Spinal cord (tissue), 9 donors: ENCODE measurements at regions not wholly inside any gene's neighbourhood (a gene's known extent, or its start where the extent isn't known, plus 50 kb on each side); places are given as distances from the start of the nearest gene placed in this dataset.
"Not testable (repeated sequence)": the region's sequence is repeated elsewhere in the genome, so short reads cannot be mapped to it uniquely, and the experiment has no call there.

Source experiments
- DNase-seq, 6 donors: peaks; one replicate each; pipeline versions ENCODE4 v3.0.0 to v3.0.0-alpha.2; 2013 to 2015; ENCODE audit warnings: low spot score in 6 of 6, low read depth in 4 of 6
- H3K27ac ChIP-seq: one replicate; pipeline ENCODE4 v1.5.1; 2013; ENCODE audit warnings: low read depth, low read length, control low read depth
- H3K27me3 ChIP-seq: one replicate; pipeline ENCODE4 v1.6.1; 2013; ENCODE audit warnings: low read length; ENCODE audit not compliant: control insufficient read depth, insufficient read depth
- H3K36me3 ChIP-seq: one replicate; pipeline ENCODE4 v1.6.1; 2013; ENCODE audit warnings: low read length; ENCODE audit not compliant: control insufficient read depth, insufficient read depth
- H3K4me1 ChIP-seq: one replicate; pipeline ENCODE4 v1.6.1; 2013; ENCODE audit warnings: low read length; ENCODE audit not compliant: control insufficient read depth, insufficient read depth
- H3K4me3 ChIP-seq: one replicate; pipeline ENCODE4 v1.5.1; 2013; ENCODE audit warnings: low read depth, low read length, control low read depth
- H3K9me3 ChIP-seq: one replicate; pipeline ENCODE4 v1.6.1; 2013; ENCODE audit warnings: low read length; ENCODE audit not compliant: control insufficient read depth, insufficient read depth
- WGBS: methylation state at CpG from one replicate; pipeline ENCODE4 v1.1.5; 2013; ENCODE audit warnings: missing lambda C conversion rate; ENCODE audit not compliant: insufficient coverage; 5-methylcytosine and 5-hydroxymethylcytosine counted together
- donor health status: healthy.

DNA sequence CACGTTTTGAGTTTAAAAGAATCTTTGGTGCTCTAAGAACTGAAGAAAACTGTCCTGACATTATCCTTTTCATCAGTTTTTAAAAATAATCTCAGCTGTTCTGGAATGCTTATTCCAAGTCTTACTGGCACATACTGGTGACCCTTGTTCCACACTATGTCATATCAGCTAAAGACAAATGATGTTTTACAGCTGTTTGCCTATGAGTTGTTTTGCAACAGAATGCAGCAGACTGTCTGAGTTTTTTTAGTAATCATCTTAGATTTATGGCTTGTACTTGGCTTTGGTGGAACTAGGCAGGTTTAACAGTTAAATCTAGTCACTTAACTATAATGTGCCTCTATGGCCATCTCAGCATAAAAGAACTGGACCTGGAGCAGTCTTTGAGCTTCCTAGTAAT is 91.6 kb upstream of the GRIN2B start:
- Histone ChIP-seq H3K4me3 (no peak overlapping the region), H3K27ac (no peak overlapping the region), H3K36me3 (no peaks in the 10 kb centered on the region), H3K4me1 (no peaks in the 10 kb centered on the region), H3K27me3 (no peaks in the 10 kb centered on the region), H3K9me3 (no peaks in the 10 kb centered on the region)
- no CpG with 5 or more reads among the region's 1 CpG for WGBS
- no peak for DNase-seq

DNA sequence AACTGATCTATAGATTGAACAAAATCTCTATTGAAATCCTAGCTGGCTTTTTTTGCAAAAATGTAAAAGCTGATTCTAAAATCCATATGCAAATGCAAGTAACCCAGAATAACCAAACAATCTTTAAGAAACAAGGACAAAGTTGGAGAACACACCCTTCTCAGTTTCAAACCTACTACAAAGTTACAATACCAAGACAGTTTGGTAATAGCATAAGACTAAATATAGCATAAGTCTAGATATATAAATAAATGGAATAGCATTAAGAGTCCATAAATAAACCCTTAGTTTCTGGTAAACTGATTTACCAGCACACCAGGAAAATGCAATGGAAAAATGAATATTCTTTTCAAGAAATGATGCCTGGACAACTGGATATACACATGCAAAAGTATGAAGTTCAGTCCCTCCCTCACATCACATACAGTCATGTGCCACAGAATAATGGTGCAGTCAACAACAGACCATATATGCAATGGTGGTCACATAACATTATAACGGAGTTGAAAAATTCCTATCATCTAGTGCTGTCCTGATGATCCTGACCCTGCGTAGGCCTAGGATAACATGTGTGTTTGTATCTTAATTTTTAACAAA is 94.5 kb upstream of the GRIN2B start:
- Histone ChIP-seq H3K4me1 (no peaks in the 10 kb centered on the region), H3K9me3 (no peaks in the 10 kb centered on the region), H3K36me3 (no peaks in the 10 kb centered on the region), H3K27ac (no peak overlapping the region), H3K4me3 (no peak overlapping the region), H3K27me3 (no peaks in the 10 kb centered on the region)
- WGBS: no CpG with 5 or more reads among the region's 2 CpGs
- no peak for DNase-seq

DNA sequence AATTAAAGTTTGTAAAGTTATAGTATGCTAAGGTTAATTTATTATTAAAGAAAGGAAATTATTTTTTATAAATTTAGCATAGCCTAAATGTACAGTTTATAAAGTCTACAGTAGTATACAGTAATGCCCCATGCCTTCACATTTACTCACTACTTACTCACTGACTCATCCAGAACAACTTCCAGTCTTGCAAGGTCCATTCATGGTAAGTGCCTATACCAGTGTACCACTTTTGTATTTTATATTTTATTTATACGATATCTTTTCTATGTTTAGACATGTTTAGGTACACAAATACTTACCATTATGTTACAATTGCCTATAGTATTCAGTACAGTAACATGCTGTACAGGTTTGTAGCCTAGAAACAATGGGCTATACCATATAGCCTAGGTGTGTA is 95.1 kb upstream of the GRIN2B start:
- no CpG with 5 or more reads among the region's 1 CpG for WGBS

DNA sequence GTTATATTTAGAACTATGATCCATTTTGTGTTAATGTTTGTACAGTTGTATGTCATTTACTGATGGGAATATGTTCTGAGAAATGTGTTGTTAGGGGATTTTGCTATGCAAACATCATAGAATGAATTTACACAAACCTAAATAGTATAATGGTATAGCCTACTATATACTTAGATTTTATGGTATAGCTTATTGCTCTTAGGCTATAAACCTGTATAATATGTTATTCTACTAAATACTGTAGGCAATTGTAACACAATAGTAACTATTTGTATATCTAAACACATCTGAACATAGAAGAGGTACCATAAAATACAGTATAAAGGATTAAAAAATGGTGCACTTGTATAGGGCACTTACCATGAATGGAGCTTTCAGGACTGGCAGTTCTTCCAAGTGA is 105.4 kb upstream of the GRIN2B start:
- H3K27me3 ChIP-seq: no peaks in the 10 kb centered on the region
- no peaks in the 10 kb centered on the region for H3K36me3 ChIP-seq
- no peak overlapping the region for H3K4me3 ChIP-seq
- DNase-seq: no peak
- H3K27ac ChIP-seq: no peak overlapping the region
- H3K9me3 ChIP-seq: no peaks in the 10 kb centered on the region
- no peaks in the 10 kb centered on the region for H3K4me1 ChIP-seq

More for the DNA sequence above, 95.1 kb upstream of the GRIN2B start:
- H3K36me3 ChIP-seq: no peaks in the 10 kb centered on the region
- no peaks in the 10 kb centered on the region for H3K27me3 ChIP-seq
- H3K9me3 ChIP-seq: no peaks in the 10 kb centered on the region
- H3K27ac ChIP-seq: no peak overlapping the region
- no peaks in the 10 kb centered on the region for H3K4me1 ChIP-seq
- no peak overlapping the region for H3K4me3 ChIP-seq
- no peak for DNase-seq

DNA sequence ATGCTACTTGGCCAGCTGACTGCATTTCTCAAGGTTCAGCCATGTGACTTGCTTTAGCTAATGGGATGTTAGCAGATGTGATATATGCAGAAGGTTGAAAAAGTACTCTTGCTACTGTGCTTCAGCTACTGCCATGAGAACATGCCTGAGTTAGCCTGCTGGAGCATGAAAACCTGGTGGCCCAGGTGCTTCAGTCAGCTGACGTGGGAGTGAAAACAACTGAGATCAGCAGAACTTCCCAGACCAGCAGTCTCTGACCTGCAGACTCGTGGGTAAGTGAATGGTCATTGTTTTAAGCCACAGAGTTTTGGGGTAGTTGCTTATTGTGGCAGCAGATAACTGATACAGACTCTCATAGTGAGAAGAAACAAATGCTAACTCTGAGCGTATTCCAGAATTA is 118.6 kb upstream of the GRIN2B start:
- no peak for DNase-seq
- WGBS: 100% methylated on average over 1 of the region's 3 CpGs
- H3K27me3 ChIP-seq: no peaks in the 10 kb centered on the region
- H3K4me1 ChIP-seq: no peaks in the 10 kb centered on the region
- peaks cover 3% of the 10 kb centered on the region for H3K9me3 ChIP-seq
- no peak overlapping the region for H3K27ac ChIP-seq
- H3K4me3 ChIP-seq: no peak overlapping the region
- H3K36me3 ChIP-seq: no peaks in the 10 kb centered on the region

DNA sequence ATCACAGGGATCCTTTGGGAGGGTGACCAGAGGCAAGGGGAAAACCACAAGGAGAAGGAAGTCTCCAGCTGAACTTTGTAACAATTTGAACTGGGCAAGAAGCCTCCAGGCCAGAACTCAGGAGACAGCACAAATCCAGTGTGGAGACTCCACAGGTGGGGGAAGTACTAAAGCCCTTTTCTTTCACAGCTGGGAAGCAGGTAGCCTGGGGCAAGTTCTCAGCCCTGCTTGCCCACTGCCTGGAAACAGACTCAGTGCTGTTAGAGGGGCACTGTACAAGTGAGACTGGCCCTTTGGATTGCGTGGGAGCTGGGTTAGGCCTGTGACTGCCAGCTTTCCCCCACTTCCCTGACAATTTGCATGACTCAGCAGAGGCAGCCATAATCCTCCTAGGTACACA is 120.2 kb upstream of the GRIN2B start:
- H3K4me1 ChIP-seq, H3K27ac ChIP-seq, H3K4me3 ChIP-seq, H3K27me3 ChIP-seq, H3K9me3 ChIP-seq, DNase-seq, H3K36me3 ChIP-seq: not testable (repeated sequence)
- 90% methylated on average over 1 of the region's 1 CpG for WGBS

DNA sequence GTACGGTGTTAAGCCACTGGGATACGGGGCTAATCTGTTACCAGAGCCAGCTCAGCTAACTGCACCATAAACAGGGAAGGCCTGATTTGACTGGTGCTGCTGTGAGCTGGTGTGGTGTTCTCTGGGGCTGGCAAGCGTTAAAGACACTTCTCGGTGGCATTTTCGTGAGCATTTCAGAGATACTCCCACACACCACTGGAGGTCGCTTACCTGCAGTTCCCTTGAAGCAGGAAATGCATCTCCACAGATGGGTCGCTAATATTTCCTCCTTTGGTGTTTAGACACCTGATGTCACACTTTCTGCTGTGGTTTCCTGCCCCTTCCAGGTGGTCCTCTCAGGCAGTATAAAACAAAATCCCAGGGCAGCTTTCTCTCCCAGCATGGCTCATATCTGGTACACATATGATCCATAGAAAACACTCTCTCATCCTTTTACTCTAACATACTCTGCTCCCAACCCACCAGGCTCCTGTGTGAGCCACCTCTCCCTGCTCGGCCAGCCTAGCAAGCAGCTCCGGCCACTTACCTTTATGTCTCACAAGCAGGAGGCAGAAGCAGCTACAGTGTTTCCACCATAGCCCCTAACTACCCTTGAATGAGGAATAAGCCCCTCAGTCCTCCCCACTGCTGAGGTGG is 129.9 kb upstream of the GRIN2B start:
- no peaks in the 10 kb centered on the region for H3K9me3 ChIP-seq
- DNase-seq: peak in 2 of 6 donors; percentile 6 to 39
- no peak overlapping the region for H3K4me3 ChIP-seq
- no peaks in the 10 kb centered on the region for H3K27me3 ChIP-seq
- no peak overlapping the region for H3K27ac ChIP-seq
- no peaks in the 10 kb centered on the region for H3K36me3 ChIP-seq
- WGBS: 63% methylated on average over 9 of the region's 9 CpGs
- no peaks in the 10 kb centered on the region for H3K4me1 ChIP-seq

DNA sequence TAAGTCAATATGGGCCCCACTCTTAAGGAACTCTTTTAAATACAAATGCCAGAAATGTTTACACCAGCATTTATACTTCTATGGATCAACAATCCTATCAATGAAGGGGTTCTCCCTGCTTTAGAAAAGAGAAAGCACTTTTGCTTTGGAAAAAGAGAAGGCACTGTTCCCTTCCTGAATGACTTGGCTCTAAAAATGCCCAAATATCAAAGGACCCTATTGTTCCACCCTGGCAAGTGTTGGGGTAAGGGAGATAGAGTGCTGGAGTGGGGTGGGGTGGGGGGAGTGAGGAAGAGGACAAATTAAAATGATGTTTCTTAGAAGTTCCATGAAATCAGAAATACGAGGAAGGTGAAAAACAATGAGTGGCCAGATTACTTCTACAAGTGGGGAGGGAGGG is 131.6 kb upstream of the GRIN2B start:
- Histone ChIP-seq H3K27me3 (no peaks in the 10 kb centered on the region), H3K27ac (peak overlapping the region; percentile 49), H3K9me3 (peaks cover 2% of the 10 kb centered on the region), H3K36me3 (no peaks in the 10 kb centered on the region), H3K4me1 (no peaks in the 10 kb centered on the region), H3K4me3 (no peak overlapping the region)
- peak in 2 of 6 donors; percentile 2 to 18 for DNase-seq
- WGBS: 67% methylated on average over 1 of the region's 1 CpG

DNA sequence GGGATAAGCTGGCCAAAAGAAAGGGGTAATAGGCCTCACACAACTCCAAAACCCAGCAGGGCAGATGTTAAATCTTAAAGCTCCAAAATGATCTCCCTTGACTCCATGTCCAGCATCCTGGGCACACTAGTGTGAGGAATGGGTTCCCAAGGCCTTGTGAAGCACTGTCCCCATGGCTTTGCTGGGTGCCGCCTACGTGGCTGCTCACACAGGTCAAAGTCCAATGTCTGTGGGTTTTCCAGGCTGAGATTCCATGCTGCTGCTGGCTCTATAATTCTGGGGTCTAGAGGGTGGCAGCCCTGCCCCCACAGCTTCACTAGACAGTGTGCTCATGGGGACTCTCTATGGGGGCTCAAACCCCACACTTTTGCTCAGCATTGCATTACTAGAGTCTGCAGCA is 145.3 kb upstream of the GRIN2B start:
- 100% methylated on average over 2 of the region's 2 CpGs for WGBS
- H3K27ac ChIP-seq: no peak overlapping the region
- H3K4me1 ChIP-seq: no peaks in the 10 kb centered on the region
- H3K4me3 ChIP-seq: no peak overlapping the region
- no peak for DNase-seq
- H3K36me3 ChIP-seq: no peaks in the 10 kb centered on the region
- H3K27me3 ChIP-seq: no peaks in the 10 kb centered on the region
- no peaks in the 10 kb centered on the region for H3K9me3 ChIP-seq

DNA sequence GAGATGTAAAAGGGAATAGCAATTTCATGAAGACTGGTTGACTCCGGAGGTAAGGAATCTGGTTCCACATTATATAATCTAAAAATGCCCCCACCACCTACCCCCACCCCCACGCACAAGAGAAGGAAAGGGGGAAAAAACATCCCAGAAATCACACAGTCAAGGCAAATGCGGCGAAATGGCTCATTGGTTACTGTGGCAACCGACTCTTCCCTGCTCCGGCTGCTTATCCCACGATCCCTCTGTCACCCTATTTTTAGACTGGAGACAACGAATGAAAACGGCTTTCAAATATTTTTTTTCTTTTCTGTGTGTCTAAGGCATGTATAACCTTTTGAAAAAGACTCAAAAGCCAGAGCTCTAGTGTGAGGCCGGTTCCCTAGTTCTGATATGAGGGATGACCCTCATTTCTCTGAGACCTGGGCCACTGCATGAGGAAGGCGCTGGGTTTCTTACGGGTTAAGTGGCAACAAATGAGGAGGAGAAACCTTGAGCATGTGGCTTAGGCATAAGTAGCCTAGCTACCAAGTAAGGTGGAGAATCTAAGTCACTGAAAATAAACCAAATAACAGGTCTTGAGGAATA is 148.3 kb upstream of the GRIN2B start:
- WGBS: 64% methylated on average over 5 of the region's 12 CpGs
- Histone ChIP-seq H3K27ac (no peak overlapping the region), H3K4me1 (no peaks in the 10 kb centered on the region), H3K9me3 (no peaks in the 10 kb centered on the region), H3K27me3 (no peaks in the 10 kb centered on the region), H3K36me3 (no peaks in the 10 kb centered on the region), H3K4me3 (no peak overlapping the region)
- DNase-seq: peak in 5 of 6 donors; percentile 11 to 87 (median 25)
